Coronary artery (tissue), 2 donors: ENCODE measurements at regions not wholly inside any gene's neighbourhood (a gene's known extent, or its start where the extent isn't known, plus 50 kb on each side); places are given as distances from the start of the nearest gene placed in this dataset.

Experiments
- DNase-seq: peaks from one replicate; pipeline ENCODE4 v3.0.0-alpha.2; 2017; ENCODE audit warnings: low spot score
- H3K27ac ChIP-seq, 2 donors: fragments of 200-600 bp; sonication (generic); one replicate each; pipeline ENCODE4 v1.5.1; 2016 to 2019
- H3K4me3 ChIP-seq: fragments of 200-600 bp; sonication (generic); 2 replicates; pipeline ENCODE4 v1.5.1; 2016; ENCODE audit warnings: mild to moderate bottlenecking, moderate library complexity
- CTCF ChIP-seq: fragments of 200-600 bp; sonication (generic); IDR thresholded peaks from one replicate; pipeline ENCODE4 v1.5.1; 2019; ENCODE audit warnings: antibody characterized with exemption

GRCh38 chr6:105943514-105943913 is 142.6 kb upstream of the PRDM1 start:
- H3K4me3 ChIP-seq: no peak overlapping the region
- H3K27ac ChIP-seq: no peak overlapping the region
- DNase-seq: no peak
- no peak for TF ChIP-seq CTCF

GRCh38 chr6:105941621-105942412 is 144.3 kb upstream of the PRDM1 start:
- no peak for DNase-seq
- Histone ChIP-seq H3K27ac (no peak overlapping the region), H3K4me3 (no peak overlapping the region)
- TF ChIP-seq CTCF: no peak

GRCh38 chr6:105940990-105941389 is 145.1 kb upstream of the PRDM1 start:
- TF ChIP-seq CTCF: no peak
- Histone ChIP-seq H3K27ac (no peak overlapping the region), H3K4me3 (no peak overlapping the region)
- DNase-seq: no peak

- H3K27ac ChIP-seq: no peak overlapping the region
- no peak overlapping the region for H3K4me3 ChIP-seq
- TF ChIP-seq CTCF: no peak
- no peak for DNase-seq
Measured at GRCh38 chr6:105936972-105937371, 149.2 kb upstream of the PRDM1 start.

GRCh38 chr6:105935416-105935815 is 150.7 kb upstream of the PRDM1 start:
- no peak overlapping the region for H3K27ac ChIP-seq
- no peak for DNase-seq
- H3K4me3 ChIP-seq: no peak overlapping the region
- no peak for TF ChIP-seq CTCF

- no peak overlapping the region for H3K27ac ChIP-seq
- no peak overlapping the region for H3K4me3 ChIP-seq
- no peak for TF ChIP-seq CTCF
- DNase-seq: no peak
Measured at GRCh38 chr6:105934708-105935107, 151.4 kb upstream of the PRDM1 start.

- no peak for DNase-seq
Measured at GRCh38 chr6:105932440-105932839, 153.7 kb upstream of the PRDM1 start.

More at GRCh38 chr6:105932440-105932839, 153.7 kb upstream of the PRDM1 start:
- Histone ChIP-seq H3K27ac (no peak overlapping the region), H3K4me3 (no peak overlapping the region)
- TF ChIP-seq CTCF: no peak
